CD4-positive, alpha-beta T cell treated with Interleukin-10 for 1 hour (primary cell): ENCODE measurements at regions not wholly inside any gene's neighbourhood (a gene's known extent, or its start where the extent isn't known, plus 50 kb on each side); places are given as distances from the start of the nearest gene placed in this dataset.
"Not testable (repeated sequence)": the region's sequence is repeated elsewhere in the genome, so short reads cannot be mapped to it uniquely, and the experiment has no call there.

Experiments
- DNase-seq: peaks from one replicate; pipeline ENCODE4 v3.0.0-alpha.2; 2020

GRCh38 chr21:8194042-8194441 is 2327.3 kb upstream of the TPTE start:
- DNase-seq, result not testable (repeated sequence)

DNA sequence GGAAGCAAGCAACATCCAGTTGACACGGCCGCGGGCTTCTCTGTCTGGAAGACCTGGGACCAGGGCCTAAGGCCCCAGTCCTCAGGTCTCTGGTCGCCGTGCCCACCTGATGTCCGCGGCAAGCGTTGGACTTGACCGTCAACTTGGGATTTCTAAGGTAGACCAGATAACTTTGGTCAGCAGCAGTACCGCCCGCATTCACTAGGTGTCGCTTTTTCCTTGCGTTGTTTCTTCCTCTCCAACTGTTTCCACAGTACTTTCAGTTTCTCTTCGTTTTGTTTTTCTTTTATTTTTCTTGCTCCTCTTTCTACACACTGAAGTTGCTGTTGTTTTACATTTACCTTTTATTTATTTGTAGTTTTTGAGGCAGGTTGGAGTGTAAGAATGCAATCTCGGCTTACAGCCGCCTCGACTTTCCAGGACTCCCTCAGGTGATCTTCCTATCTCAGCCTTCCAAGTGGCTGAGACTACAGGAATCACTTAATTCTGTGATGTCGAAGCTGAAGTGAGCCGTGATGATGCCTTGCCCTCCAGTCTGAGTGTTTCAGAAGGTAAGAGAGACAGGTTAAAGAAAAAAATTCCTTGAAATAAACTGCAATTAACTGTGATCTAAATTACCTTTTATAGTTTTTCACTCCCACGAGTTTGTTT is 2323.9 kb upstream of the TPTE start:
- not testable (repeated sequence) for DNase-seq

DNA sequence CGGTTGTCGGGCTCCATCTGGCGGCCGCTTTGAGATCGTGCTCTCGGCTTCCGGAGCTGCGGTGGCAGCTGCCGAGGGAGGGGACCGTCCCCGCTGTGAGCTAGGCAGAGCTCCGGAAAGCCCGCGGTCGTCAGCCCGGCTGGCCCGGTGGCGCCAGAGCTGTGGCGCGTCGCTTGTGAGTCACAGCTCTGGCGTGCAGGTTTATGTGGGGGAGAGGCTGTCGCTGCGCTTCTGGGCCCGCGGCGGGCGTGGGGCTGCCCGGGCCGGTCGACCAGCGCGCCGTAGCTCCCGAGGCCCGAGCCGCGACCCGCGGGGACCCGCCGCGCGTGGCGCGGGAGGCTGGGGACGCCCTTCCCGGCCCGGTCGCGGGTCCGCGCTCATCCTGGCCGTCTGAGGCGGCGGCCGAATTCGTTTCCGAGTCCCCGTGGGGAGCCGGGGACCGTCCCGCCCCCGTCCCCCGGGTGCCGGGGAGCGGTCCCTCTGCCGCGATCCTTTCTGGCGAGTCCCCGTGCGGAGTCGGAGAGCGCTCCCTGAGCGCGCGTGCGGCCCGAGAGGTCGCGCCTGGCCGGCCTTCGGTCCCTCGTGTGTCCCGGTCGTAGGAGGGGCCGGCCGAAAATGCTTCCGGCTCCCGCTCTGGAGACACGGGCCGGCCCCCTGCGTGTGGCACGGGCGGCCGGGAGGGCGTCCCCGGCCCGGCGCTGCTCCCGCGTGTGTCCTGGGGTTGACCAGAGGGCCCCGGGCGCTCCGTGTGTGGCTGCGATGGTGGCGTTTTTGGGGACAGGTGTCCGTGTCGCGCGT is 2316.1 kb upstream of the TPTE start:
- not testable (repeated sequence) for DNase-seq

- DNase-seq, result not testable (repeated sequence)
Observed at GRCh38 chr21:8205892-8206188, 2315.5 kb upstream of the TPTE start.

DNA sequence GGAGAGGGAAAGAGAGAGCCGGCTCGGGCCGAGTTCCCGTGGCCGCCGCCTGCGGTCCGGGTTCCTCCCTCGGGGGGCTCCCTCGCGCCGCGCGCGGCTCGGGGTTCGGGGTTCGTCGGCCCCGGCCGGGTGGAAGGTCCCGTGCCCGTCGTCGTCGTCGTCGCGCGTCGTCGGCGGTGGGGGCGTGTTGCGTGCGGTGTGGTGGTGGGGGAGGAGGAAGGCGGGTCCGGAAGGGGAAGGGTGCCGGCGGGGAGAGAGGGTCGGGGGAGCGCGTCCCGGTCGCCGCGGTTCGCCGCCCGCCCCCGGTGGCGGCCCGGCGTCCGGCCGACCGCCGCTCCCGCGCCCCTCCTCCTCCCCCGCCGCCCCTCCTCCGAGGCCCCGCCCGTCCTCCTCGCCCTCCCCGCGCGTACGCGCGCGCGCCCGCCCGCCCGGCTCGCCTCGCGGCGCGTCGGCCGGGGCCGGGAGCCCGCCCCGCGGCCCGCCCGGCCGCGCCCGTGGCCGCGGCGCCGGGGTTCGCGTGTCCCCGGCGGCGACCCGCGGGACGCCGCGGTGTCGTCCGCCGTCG is 2308.3 kb upstream of the TPTE start:
- DNase-seq, result not testable (repeated sequence)

DNA sequence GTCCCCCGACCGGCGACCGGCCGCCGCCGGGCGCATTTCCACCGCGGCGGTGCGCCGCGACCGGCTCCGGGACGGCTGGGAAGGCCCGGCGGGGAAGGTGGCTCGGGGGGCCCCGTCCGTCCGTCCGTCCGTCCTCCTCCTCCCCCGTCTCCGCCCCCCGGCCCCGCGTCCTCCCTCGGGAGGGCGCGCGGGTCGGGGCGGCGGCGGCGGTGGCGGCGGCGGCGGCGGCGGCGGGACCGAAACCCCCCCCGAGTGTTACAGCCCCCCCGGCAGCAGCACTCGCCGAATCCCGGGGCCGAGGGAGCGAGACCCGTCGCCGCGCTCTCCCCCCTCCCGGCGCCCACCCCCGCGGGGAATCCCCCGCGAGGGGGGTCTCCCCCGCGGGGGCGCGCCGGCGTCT is 2306.8 kb upstream of the TPTE start:
- DNase-seq, result not testable (repeated sequence)

DNA sequence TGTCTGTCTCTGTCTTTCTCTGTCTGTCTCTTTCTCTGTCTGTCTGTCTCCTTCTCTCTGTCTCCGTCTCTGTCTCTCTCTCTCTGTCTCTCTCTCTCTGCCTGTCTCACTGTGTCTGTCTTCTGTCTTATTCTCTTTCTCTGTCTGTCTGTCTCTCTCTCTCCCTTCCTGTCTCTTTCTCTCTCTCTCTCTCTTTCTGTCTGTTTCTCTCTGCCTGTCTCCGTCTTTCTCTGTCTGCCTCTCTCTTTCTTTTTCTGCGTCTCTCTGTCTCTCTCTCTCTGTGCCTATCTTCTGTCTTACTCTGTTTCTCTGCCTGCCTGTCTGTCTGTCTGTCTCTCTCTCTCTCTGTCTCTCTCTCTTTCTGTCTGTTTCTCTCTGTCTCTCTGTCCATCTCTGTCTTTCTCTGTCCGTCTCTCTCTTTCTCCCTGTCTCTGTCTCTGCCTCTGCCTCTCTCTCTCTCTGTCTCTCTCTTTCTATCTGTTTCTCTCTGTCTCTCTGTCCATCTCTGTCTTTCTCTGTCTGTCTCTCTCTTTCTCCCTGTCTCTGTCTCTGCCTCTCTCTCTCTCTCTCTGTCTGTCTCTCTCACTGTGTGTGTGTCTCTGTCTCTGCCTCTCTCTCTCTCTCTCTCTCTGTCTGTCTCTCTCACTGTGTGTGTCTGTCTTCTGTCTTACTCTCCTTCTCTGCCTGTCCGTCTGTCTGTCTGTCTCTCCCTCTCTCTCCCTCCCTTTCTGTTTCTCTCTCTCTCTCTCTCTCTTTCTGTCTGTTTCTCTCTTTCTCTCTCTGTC is 2291.8 kb upstream of the TPTE start:
- DNase-seq, result not testable (repeated sequence)

DNA sequence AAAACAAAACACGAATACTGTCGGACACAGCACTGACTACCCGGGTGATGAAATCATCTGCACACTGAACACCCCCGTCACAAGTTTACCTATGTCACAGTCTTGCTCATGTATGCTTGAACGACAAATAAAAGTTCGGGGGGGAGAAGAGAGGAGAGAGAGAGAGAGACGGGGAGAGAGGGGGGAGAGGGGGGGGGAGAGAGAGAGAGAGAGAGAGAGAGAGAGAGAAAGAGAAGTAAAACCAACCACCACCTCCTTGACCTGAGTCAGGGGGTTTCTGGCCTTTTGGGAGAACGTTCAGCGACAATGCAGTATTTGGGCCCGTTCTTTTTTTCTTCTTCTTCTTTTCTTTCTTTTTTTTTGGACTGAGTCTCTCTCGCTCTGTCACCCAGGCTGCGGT is 2290.1 kb upstream of the TPTE start:
- not testable (repeated sequence) for DNase-seq

DNA sequence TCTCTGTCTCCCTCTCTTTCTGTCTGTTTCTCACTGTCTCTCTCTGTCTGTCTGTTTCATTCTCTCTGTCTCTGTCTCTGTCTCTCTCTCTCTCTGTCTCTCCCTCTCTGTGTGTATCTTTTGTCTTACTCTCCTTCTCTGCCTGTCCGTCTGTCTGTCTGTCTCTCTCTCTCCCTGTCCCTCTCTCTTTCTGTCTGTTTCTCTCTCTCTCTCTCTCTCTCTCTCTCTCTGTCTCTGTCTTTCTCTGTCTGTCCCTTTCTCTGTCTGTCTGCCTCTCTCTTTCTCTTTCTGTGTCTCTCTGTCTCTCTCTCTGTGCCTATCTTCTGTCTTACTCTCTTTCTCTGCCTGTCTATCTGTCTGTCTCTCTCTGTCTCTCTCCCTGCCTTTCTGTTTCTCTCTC is 2288.4 kb upstream of the TPTE start:
- not testable (repeated sequence) for DNase-seq

- not testable (repeated sequence) for DNase-seq
Observed at GRCh38 chr21:8234059-8234458, 2287.3 kb upstream of the TPTE start.

GRCh38 chr21:8244723-8245641 is 2276.4 kb upstream of the TPTE start:
- not testable (repeated sequence) for DNase-seq

DNA sequence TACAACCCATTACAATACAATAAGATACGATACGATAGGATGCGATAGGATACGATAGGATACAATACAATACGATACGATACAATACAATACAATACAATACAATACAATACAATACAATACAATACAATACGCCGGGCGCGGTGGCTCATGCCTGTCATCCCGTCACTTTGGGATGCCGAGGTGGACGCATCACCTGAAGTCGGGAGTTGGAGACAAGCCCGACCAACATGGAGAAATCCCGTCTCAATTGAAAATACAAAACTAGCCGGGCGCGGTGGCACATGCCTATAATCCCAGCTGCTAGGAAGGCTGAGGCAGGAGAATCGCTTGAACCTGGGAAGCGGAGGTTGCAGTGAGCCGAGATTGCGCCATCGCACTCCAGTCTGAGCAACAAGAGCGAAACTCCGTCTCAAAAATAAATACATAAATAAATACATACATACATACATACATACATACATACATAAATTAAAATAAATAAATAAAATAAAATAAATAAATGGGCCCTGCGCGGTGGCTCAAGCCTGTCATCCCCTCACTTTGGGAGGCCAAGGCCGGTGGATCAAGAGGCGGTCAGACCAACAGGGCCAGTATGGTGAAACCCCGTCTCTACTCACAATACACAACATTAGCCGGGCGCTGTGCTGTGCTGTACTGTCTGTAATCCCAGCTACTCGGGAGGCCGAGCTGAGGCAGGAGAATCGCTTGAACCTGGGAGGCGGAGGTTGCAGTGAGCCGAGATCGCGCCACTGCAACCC is 2275.6 kb upstream of the TPTE start:
- not testable (repeated sequence) for DNase-seq

GRCh38 chr21:8251701-8252100 is 2269.7 kb upstream of the TPTE start:
- DNase-seq, result not testable (repeated sequence)

GRCh38 chr21:8255094-8255493 is 2266.3 kb upstream of the TPTE start:
- DNase-seq, result peak; percentile 35

GRCh38 chr21:8257083-8257799 is 2264.1 kb upstream of the TPTE start:
- peak; percentile 7 for DNase-seq

DNA sequence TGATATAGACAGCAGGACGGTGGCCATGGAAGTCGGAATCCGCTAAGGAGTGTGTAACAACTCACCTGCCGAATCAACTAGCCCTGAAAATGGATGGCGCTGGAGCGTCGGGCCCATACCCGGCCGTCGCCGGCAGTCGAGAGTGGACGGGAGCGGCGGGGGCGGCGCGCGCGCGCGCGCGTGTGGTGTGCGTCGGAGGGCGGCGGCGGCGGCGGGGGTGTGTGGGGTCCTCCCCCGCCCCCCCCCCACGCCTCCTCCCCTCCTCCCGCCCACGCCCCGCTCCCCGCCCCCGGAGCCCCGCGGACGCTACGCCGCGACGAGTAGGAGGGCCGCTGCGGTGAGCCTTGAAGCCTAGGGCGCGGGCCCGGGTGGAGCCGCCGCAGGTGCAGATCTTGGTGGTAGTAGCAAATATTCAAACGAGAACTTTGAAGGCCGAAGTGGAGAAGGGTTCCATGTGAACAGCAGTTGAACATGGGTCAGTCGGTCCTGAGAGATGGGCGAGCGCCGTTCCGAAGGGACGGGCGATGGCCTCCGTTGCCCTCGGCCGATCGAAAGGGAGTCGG is 2261.2 kb upstream of the TPTE start:
- DNase-seq, result not testable (repeated sequence)
